22Rv1 (cell line): ENCODE measurements at regions not wholly inside any gene's neighbourhood (a gene's known extent, or its start where the extent isn't known, plus 50 kb on each side); places are given as distances from the start of the nearest gene placed in this dataset.

Experiments used
- H3K27ac ChIP-seq: fragments of 450-650 bp; 2 replicates; pipeline ENCODE4 v1.5.1; 2017
- CTCF ChIP-seq: fragments of 450-650 bp; IDR thresholded peaks from 2 replicates; pipeline ENCODE4 v1.5.1; 2017; ENCODE audit warnings: mild to moderate bottlenecking
- ZFX ChIP-seq: fragments of 450-650 bp; IDR thresholded peaks from 2 replicates; pipeline ENCODE4 v1.6.1; 2017; ENCODE audit warnings: antibody characterized with exemption, borderline replicate concordance

- no peak overlapping the region for H3K27ac ChIP-seq
- no peak for TF ChIP-seq CTCF
- TF ChIP-seq ZFX, result no peak
Observed at GRCh38 chr7:50221433-50221832, 83.1 kb upstream of the IKZF1 start.

GRCh38 chr7:50221028-50221427, 83.5 kb upstream of the IKZF1 start:
- TF ChIP-seq ZFX, result no peak
- TF ChIP-seq CTCF, result no peak
- H3K27ac ChIP-seq, result no peak overlapping the region

GRCh38 chr7:50220273-50220672, 84.2 kb upstream of the IKZF1 start:
- H3K27ac ChIP-seq, result no peak overlapping the region
- TF ChIP-seq ZFX (no peak), CTCF (no peak)

GRCh38 chr7:50217821-50218281, 86.7 kb upstream of the IKZF1 start:
- TF ChIP-seq ZFX, result no peak
- no peak overlapping the region for H3K27ac ChIP-seq

GRCh38 chr7:50217401-50217800, 87.1 kb upstream of the IKZF1 start:
- H3K27ac ChIP-seq, result no peak overlapping the region
- TF ChIP-seq CTCF (no peak), ZFX (no peak)

GRCh38 chr7:50216626-50217025, 87.9 kb upstream of the IKZF1 start:
- TF ChIP-seq CTCF (no peak), ZFX (no peak)
- no peak overlapping the region for H3K27ac ChIP-seq

GRCh38 chr7:50214771-50215170, 89.7 kb upstream of the IKZF1 start:
- no peak for TF ChIP-seq CTCF
- TF ChIP-seq ZFX, result no peak
- H3K27ac ChIP-seq, result no peak overlapping the region

GRCh38 chr7:50214126-50214670, 90.3 kb upstream of the IKZF1 start:
- H3K27ac ChIP-seq, result no peak overlapping the region
- TF ChIP-seq ZFX (no peak), CTCF (no peak)
